H1 (cell line): ENCODE measurements at regions not wholly inside any gene's neighbourhood (a gene's known extent, or its start where the extent isn't known, plus 50 kb on each side); places are given as distances from the start of the nearest gene placed in this dataset.
"Not testable (repeated sequence)": the region's sequence is repeated elsewhere in the genome, so short reads cannot be mapped to it uniquely, and the experiment has no call there.

Experiments
- CTCF ChIA-PET: fragments of 300-600 bp; sonication (Branson Sonifier 250); formaldehyde crosslinking; loops from one replicate; lab custom pipeline; 2021; ENCODE audit not compliant: partially characterized antibody; lab: Charles Lee
- POLR2A ChIA-PET: fragments of 300-600 bp; sonication (Branson Sonifier 250); formaldehyde crosslinking; loops from one replicate; lab custom pipeline; 2021; ENCODE audit warnings: inconsistent platforms; ENCODE audit not compliant: partially characterized antibody; lab: Charles Lee
- DNase-seq, 2 experiments: peaks; one replicate each; pipeline versions ENCODE4 v3.0.0 to v3.0.0-alpha.2; 2010 to 2022; ENCODE audit warnings: low spot score in 2 of 2, low read depth in 1 of 2, mixed read lengths in 1 of 2
- FAIRE-seq: peaks from 2 replicates; lab custom pipeline; 2011; peaks lifted over from hg19 to GRCh38; lab: Jason Lieb, UNC
- H2AFZ ChIP-seq: 2 replicates; pipeline ENCODE4 v1.8.1; 2012; ENCODE audit warnings: low read length, inconsistent platforms
- H2AK5ac ChIP-seq: 2 replicates; pipeline ENCODE4 v1.6.1; 2013; ENCODE audit warnings: low read depth, low read length
- H2BK120ac ChIP-seq: replicated peaks from 2 replicates; pipeline ENCODE3; 2013; ENCODE audit warnings: low read depth, low read length, inconsistent platforms
- H2BK12ac ChIP-seq: 2 replicates; pipeline ENCODE4 v1.6.1; 2013; ENCODE audit warnings: low read depth, low read length
- H2BK15ac ChIP-seq: 2 replicates; pipeline ENCODE4 v1.6.1; 2013; ENCODE audit warnings: low read length
- H2BK20ac ChIP-seq: 2 replicates; pipeline ENCODE4 v1.6.1; 2013; ENCODE audit warnings: low read length
- H2BK5ac ChIP-seq: 2 replicates; pipeline ENCODE4 v1.6.1; 2013; ENCODE audit warnings: low read depth, low read length
- H3K14ac ChIP-seq: 2 replicates; pipeline ENCODE4 v1.6.1; 2013; ENCODE audit warnings: inconsistent platforms; ENCODE audit not compliant: insufficient read length
- H3K18ac ChIP-seq: 2 replicates; pipeline ENCODE4 v1.6.1; 2013; ENCODE audit warnings: low read length; ENCODE audit errors: extremely low read depth
- H3K23ac ChIP-seq: 2 replicates; pipeline ENCODE4 v1.6.1; 2013; ENCODE audit warnings: inconsistent platforms; ENCODE audit not compliant: insufficient read length
- H3K23me2 ChIP-seq: 2 replicates; pipeline ENCODE4 v1.6.1; 2013; ENCODE audit warnings: low read depth, low read length
- H3K27ac ChIP-seq: 2 replicates; pipeline ENCODE4 v1.6.1; 2011; ENCODE audit warnings: low read depth, low read length, inconsistent platforms
- H3K27me3 ChIP-seq, 4 experiments: replicated peaks in 1 of 4; 1 replicate in 1 of 4; 2 replicates in 3 of 4; pipeline versions ENCODE4 v1.6.1 to v1.8.1; 2011 to 2013; ENCODE audit warnings: low read length in 3 of 4, mild to moderate bottlenecking in 3 of 4, inconsistent platforms in 2 of 4, mixed read lengths in 2 of 4, moderate library complexity in 1 of 4; ENCODE audit not compliant: control insufficient read depth in 3 of 4, insufficient read depth in 3 of 4; ENCODE audit errors: extremely low read depth in 1 of 4
- H3K36me3 ChIP-seq, 4 experiments: 2 replicates each; pipeline versions ENCODE4 v1.6.1 to v1.8.1; 2011 to 2013; ENCODE audit warnings: mild to moderate bottlenecking in 4 of 4, low read length in 3 of 4, moderate library complexity in 2 of 4, control low read depth in 1 of 4, inconsistent platforms in 1 of 4; ENCODE audit not compliant: insufficient read depth in 4 of 4, control insufficient read depth in 2 of 4
- H3K4ac ChIP-seq: replicated peaks from 2 replicates; pipeline ENCODE3; 2013; ENCODE audit warnings: low read length, low read depth, mixed read lengths, inconsistent platforms; ENCODE audit not compliant: insufficient read length
- H3K4me1 ChIP-seq, 4 experiments: replicated peaks in 1 of 4; 1 replicate in 1 of 4; 2 replicates in 3 of 4; pipeline versions ENCODE4 v1.6.1 to v1.8.1; 2011 to 2013; ENCODE audit warnings: low read length in 3 of 4, inconsistent platforms in 2 of 4, mixed read lengths in 1 of 4; ENCODE audit not compliant: insufficient read depth in 4 of 4, control insufficient read depth in 3 of 4
- H3K4me2 ChIP-seq, 2 experiments: 2 replicates each; pipeline versions ENCODE4 v1.6.1 to v1.8.1; 2011 to 2013; ENCODE audit warnings: low read depth in 2 of 2, low read length in 2 of 2, control low read depth in 1 of 2, inconsistent platforms in 1 of 2, mild to moderate bottlenecking in 1 of 2; ENCODE audit not compliant: insufficient read depth in 1 of 2
- H3K4me3 ChIP-seq, 4 experiments: fragments of 200-600, 300-600 bp in 1 of 4; sonication (generic), shearing (Covaris generic), sonication (Bioruptor Twin) in 1 of 4; 2 replicates each; pipeline versions ENCODE4 v1.5.1 to v1.8.1; 2011 to 2016; ENCODE audit warnings: low read length in 4 of 4, low read depth in 3 of 4, control low read depth in 2 of 4, inconsistent platforms in 2 of 4, mild to moderate bottlenecking in 2 of 4, mixed read lengths in 1 of 4, moderate library complexity in 1 of 4; ENCODE audit not compliant: insufficient read depth in 2 of 4; ENCODE audit errors: extremely low read depth in 1 of 4
- H3K56ac ChIP-seq: replicated peaks from 2 replicates; pipeline ENCODE3; 2013; ENCODE audit warnings: low read depth, mild to moderate bottlenecking, mixed read lengths, low read length, inconsistent platforms; ENCODE audit not compliant: insufficient read length
- H3K79me1 ChIP-seq: 2 replicates; pipeline ENCODE4 v1.6.1; 2013; ENCODE audit warnings: low read depth, low read length, control low read depth
- H3K79me2 ChIP-seq, 2 experiments: 2 replicates each; pipeline versions ENCODE4 v1.6.1 to v1.8.1; 2012 to 2013; ENCODE audit warnings: low read length in 2 of 2, mild to moderate bottlenecking in 2 of 2, inconsistent platforms in 1 of 2; ENCODE audit not compliant: insufficient read depth in 2 of 2, control insufficient read depth in 1 of 2
- H3K9ac ChIP-seq, 4 experiments: replicated peaks in 1 of 4; 1 replicate in 1 of 4; 2 replicates in 3 of 4; pipeline versions ENCODE4 v1.6.1 to v1.8.1; 2011 to 2013; ENCODE audit warnings: low read depth in 3 of 4, low read length in 3 of 4, control low read depth in 2 of 4, mild to moderate bottlenecking in 2 of 4, moderate library complexity in 2 of 4, inconsistent platforms in 1 of 4; ENCODE audit errors: extremely low read depth in 1 of 4
- H3K9me3 ChIP-seq, 2 experiments: 2 replicates each; pipeline versions ENCODE4 v1.6.1 to v1.8.1; 2012 to 2013; ENCODE audit warnings: mild to moderate bottlenecking in 2 of 2, moderate library complexity in 2 of 2, control low read depth in 1 of 2, inconsistent platforms in 1 of 2, low read depth in 1 of 2, low read length in 1 of 2, mixed read lengths in 1 of 2; ENCODE audit not compliant: insufficient read depth in 2 of 2
- H4K20me1 ChIP-seq, 2 experiments: replicated peaks in 1 of 2; 2 replicates each; pipeline versions ENCODE3 to v1.8.1; 2011 to 2013; ENCODE audit warnings: inconsistent platforms in 2 of 2, low read length in 2 of 2, mild to moderate bottlenecking in 1 of 2; ENCODE audit not compliant: insufficient read depth in 2 of 2, control insufficient read depth in 1 of 2
- H4K5ac ChIP-seq: 2 replicates; pipeline ENCODE4 v1.6.1; 2013; ENCODE audit warnings: low read length, low read depth, mixed read lengths, inconsistent platforms; ENCODE audit not compliant: insufficient read length
- H4K8ac ChIP-seq: 2 replicates; pipeline ENCODE4 v1.8.0; 2013; ENCODE audit warnings: mild to moderate bottlenecking, moderate library complexity, low read length, inconsistent platforms; ENCODE audit not compliant: insufficient read depth; ENCODE audit errors: extremely low read depth
- H4K91ac ChIP-seq: replicated peaks from 2 replicates; pipeline ENCODE3; 2013; ENCODE audit warnings: low read length, mixed read lengths, inconsistent platforms; ENCODE audit not compliant: insufficient read length
- CEBPB ChIP-seq: IDR thresholded peaks from 2 replicates; pipeline ENCODE4 v1.6.1; 2012; ENCODE audit warnings: low read depth, low read length
- WGBS, 2 experiments: shearing (Covaris generic) in 1 of 2; methylation state at CpG; one replicate each; pipeline versions ENCODE4 v1.1.6 to v1.1.7; 2013 to 2015; ENCODE audit warnings: low lambda C conversion rate in 2 of 2, mixed read lengths in 2 of 2, inconsistent platforms in 1 of 2, low coverage in 1 of 2, missing lambda C conversion rate in 1 of 2; ENCODE audit not compliant: insufficient replicate concordance in 2 of 2, insufficient coverage in 1 of 2, insufficient read length in 1 of 2; ENCODE audit errors: extremely low coverage in 1 of 2, missing lambda C conversion rate in 1 of 2; 5-methylcytosine and 5-hydroxymethylcytosine counted together

DNA sequence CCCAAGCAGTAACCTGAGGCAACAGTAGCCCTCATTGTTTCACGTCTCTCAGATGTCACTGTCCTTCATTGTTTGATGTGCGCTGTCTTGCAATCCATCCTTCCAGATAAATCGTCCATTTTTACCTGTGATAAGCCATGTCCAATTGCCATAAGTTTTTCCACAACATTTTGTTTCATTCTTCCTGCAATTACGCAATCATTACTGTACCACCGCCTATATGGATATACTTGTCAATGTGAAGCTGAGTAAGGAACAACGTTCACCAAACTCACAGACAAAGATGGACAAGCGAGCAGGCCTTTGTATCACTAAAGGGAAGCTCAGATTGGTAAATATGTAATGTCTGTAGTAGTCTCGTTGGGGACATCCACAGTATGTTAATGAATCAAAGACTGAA lies 452.5 kb upstream of the NDN start:
- H3K4me3 ChIP-seq, H3K4ac ChIP-seq, H3K23ac ChIP-seq, H4K91ac ChIP-seq, POLR2A ChIA-PET, H2BK120ac ChIP-seq, H3K9ac ChIP-seq, DNase-seq, H4K8ac ChIP-seq, H3K4me1 ChIP-seq, H3K79me2 ChIP-seq, H2BK12ac ChIP-seq, H2AFZ ChIP-seq, H2BK15ac ChIP-seq, H3K4me2 ChIP-seq, H3K27ac ChIP-seq, H2BK5ac ChIP-seq, H3K18ac ChIP-seq, H3K56ac ChIP-seq, H3K23me2 ChIP-seq, H3K79me1 ChIP-seq, H3K14ac ChIP-seq, H4K5ac ChIP-seq, H2BK20ac ChIP-seq, CTCF ChIA-PET, H3K27me3 ChIP-seq, H3K36me3 ChIP-seq, H2AK5ac ChIP-seq, H4K20me1 ChIP-seq: not testable (repeated sequence)
- peak; percentile 7 for FAIRE-seq
- TF ChIP-seq CEBPB, result peak; percentile 54; the same call in 1 of the 2 replicates
- peaks cover 2 to 11% of the 10 kb centered on the region in 2 experiments; a peak in 3 of 4 replicates for H3K9me3 ChIP-seq
- 86% methylated on average over 8 of the region's 8 CpGs; no CpG with 5 or more reads in 1 of the 2 experiments for WGBS, 2 experiments

GRCh38 chr15:24145070-24145469 lies 458.0 kb upstream of the NDN start:
- H3K4me2 ChIP-seq, H3K27ac ChIP-seq, H3K23me2 ChIP-seq, H3K27me3 ChIP-seq, POLR2A ChIA-PET, H2BK12ac ChIP-seq, H2BK15ac ChIP-seq, H2BK20ac ChIP-seq, H3K4me1 ChIP-seq, H3K56ac ChIP-seq, H2BK120ac ChIP-seq, H3K79me2 ChIP-seq, FAIRE-seq, H2AFZ ChIP-seq, H3K79me1 ChIP-seq, H3K23ac ChIP-seq, H3K4me3 ChIP-seq, H2BK5ac ChIP-seq, H3K4ac ChIP-seq, H3K18ac ChIP-seq, H3K9me3 ChIP-seq, CTCF ChIA-PET, H4K8ac ChIP-seq, H3K14ac ChIP-seq, DNase-seq, H4K20me1 ChIP-seq, H3K36me3 ChIP-seq, H3K9ac ChIP-seq, H4K91ac ChIP-seq, H2AK5ac ChIP-seq, H4K5ac ChIP-seq: not testable (repeated sequence)
- 89% methylated on average over 8 of the region's 8 CpGs; no CpG with 5 or more reads in 1 of the 2 experiments for WGBS, 2 experiments
